CD14-positive monocyte (primary cell): ENCODE measurements at regions not wholly inside any gene's neighbourhood (a gene's known extent, or its start where the extent isn't known, plus 50 kb on each side); places are given as distances from the start of the nearest gene placed in this dataset.

Source experiments
- DNase-seq, 3 donors: peaks; one replicate each; pipeline ENCODE4 v3.0.0-alpha.2; 2011 to 2022
- H2AFZ ChIP-seq: 2 replicates; pipeline ENCODE4 v1.6.0; 2012; ENCODE audit warnings: mild to moderate bottlenecking, low read depth, low read length, inconsistent platforms; ENCODE audit not compliant: insufficient read depth, poor library complexity, severe bottlenecking
- H3K27ac ChIP-seq, 2 donors: 1 replicate in 1 of 2; 2 replicates in 1 of 2; pipeline ENCODE4 v1.5.1; 2012 to 2013; ENCODE audit warnings: low read length in 2 of 2, control low read depth in 1 of 2, inconsistent platforms in 1 of 2, low read depth in 1 of 2, mild to moderate bottlenecking in 1 of 2
- H3K27me3 ChIP-seq, 2 donors: one replicate each; pipeline versions ENCODE4 v1.6.0 to v1.6.1; 2011 to 2013; ENCODE audit warnings: low read length in 2 of 2; ENCODE audit not compliant: control insufficient read depth in 2 of 2, insufficient read depth in 2 of 2
- H3K36me3 ChIP-seq, 2 donors: replicated peaks in 1 of 2; 1 replicate in 1 of 2; 2 replicates in 1 of 2; pipeline versions ENCODE4 v1.5.1 to v1.6.1; 2012 to 2013; ENCODE audit warnings: low read length in 2 of 2, control low read depth in 1 of 2, inconsistent platforms in 1 of 2, mild to moderate bottlenecking in 1 of 2; ENCODE audit not compliant: insufficient read depth in 2 of 2, control insufficient read depth in 1 of 2
- H3K4me1 ChIP-seq, 2 donors: 1 replicate in 1 of 2; 2 replicates in 1 of 2; pipeline versions ENCODE4 v1.5.1 to v1.6.1; 2012 to 2013; ENCODE audit warnings: low read length in 2 of 2, control low read depth in 1 of 2, inconsistent platforms in 1 of 2, mild to moderate bottlenecking in 1 of 2, moderate library complexity in 1 of 2; ENCODE audit not compliant: insufficient read depth in 2 of 2, control insufficient read depth in 1 of 2
- H3K4me2 ChIP-seq: replicated peaks from 2 replicates; pipeline ENCODE3; 2012; ENCODE audit warnings: low read length, moderate library complexity, mild to moderate bottlenecking; ENCODE audit not compliant: poor library complexity, severe bottlenecking; ENCODE audit errors: extremely low read depth
- H3K4me3 ChIP-seq, 3 experiments: fragments of 200-600 bp in 1 of 3; sonication (generic) in 1 of 3; replicated peaks in 1 of 3; 1 replicate in 2 of 3; 2 replicates in 1 of 3; pipeline ENCODE4 v1.5.1; 2011 to 2013; ENCODE audit warnings: low read length in 3 of 3, mild to moderate bottlenecking in 3 of 3, control low read depth in 2 of 3, low read depth in 2 of 3, inconsistent platforms in 1 of 3, moderate library complexity in 1 of 3
- H3K79me2 ChIP-seq: 2 replicates; pipeline ENCODE4 v1.6.0; 2012; ENCODE audit warnings: mild to moderate bottlenecking, control low read depth, inconsistent platforms, low read length, moderate library complexity; ENCODE audit not compliant: insufficient read depth
- H3K9ac ChIP-seq: 2 replicates; pipeline ENCODE4 v1.6.0; 2017; ENCODE audit warnings: low read length, mild to moderate bottlenecking; ENCODE audit not compliant: insufficient read depth, poor library complexity, severe bottlenecking
- H3K9me3 ChIP-seq, 2 donors: replicated peaks in 1 of 2; 1 replicate in 1 of 2; 2 replicates in 1 of 2; pipeline versions ENCODE4 v1.5.1 to v1.6.1; 2012 to 2013; ENCODE audit warnings: low read length in 2 of 2, control low read depth in 1 of 2; ENCODE audit not compliant: control insufficient read depth in 1 of 2, insufficient read depth in 1 of 2
- H4K20me1 ChIP-seq: 2 replicates; pipeline ENCODE4 v1.6.0; 2012; ENCODE audit warnings: mild to moderate bottlenecking, low read length, control low read depth, moderate library complexity; ENCODE audit not compliant: insufficient read depth
- H3K27ac Mint-ChIP-seq, 7 donors: one replicate each; pipeline ENCODE4 v1.8.0; 2020; ENCODE audit warnings: mild to moderate bottlenecking in 7 of 7, mixed read lengths in 7 of 7, moderate library complexity in 6 of 7, inconsistent platforms in 2 of 7
- H3K27me3 Mint-ChIP-seq, 3 donors: one replicate each; pipeline ENCODE4 v1.8.0; 2021 to 2022; ENCODE audit warnings: low read depth in 3 of 3, mild to moderate bottlenecking in 3 of 3, mixed read lengths in 3 of 3, moderate library complexity in 3 of 3, inconsistent platforms in 1 of 3
- H3K36me3 Mint-ChIP-seq, 2 donors: one replicate each; pipeline ENCODE4 v1.8.0; 2020; ENCODE audit warnings: mixed read lengths in 2 of 2, inconsistent platforms in 1 of 2, mild to moderate bottlenecking in 1 of 2
- H3K4me1 Mint-ChIP-seq: one replicate; pipeline ENCODE4 v1.8.0; 2020; ENCODE audit warnings: mild to moderate bottlenecking, mixed read lengths
- H3K4me3 Mint-ChIP-seq, 2 donors: one replicate each; pipeline ENCODE4 v1.8.0; 2020; ENCODE audit warnings: mild to moderate bottlenecking in 2 of 2, mixed read lengths in 2 of 2, moderate library complexity in 1 of 2
- H3K9me3 Mint-ChIP-seq, 7 donors: one replicate each; pipeline ENCODE4 v1.8.0; 2020 to 2022; ENCODE audit warnings: mixed read lengths in 7 of 7, mild to moderate bottlenecking in 6 of 7, moderate library complexity in 6 of 7, inconsistent platforms in 2 of 7
- WGBS: methylation state at CpG from one replicate; pipeline ENCODE4 v1.1.5; 2013; ENCODE audit warnings: missing lambda C conversion rate; ENCODE audit not compliant: insufficient coverage; 5-methylcytosine and 5-hydroxymethylcytosine counted together
- intact Hi-C, 2 donors: fragments of 100-400 bp; cut with micrococcal nuclease; formaldehyde crosslinking; loops; one replicate each; pipeline versions ENCODE4 v1.15.0 to v1.15.1; 2023
- TF ChIP-seq, protein P1 (sequence below): fragments of 200-600 bp; IDR thresholded peaks from one replicate; pipeline ENCODE4 v1.8.0; 2022; ENCODE audit warnings: antibody characterized with exemption, mild to moderate bottlenecking

DNA sequence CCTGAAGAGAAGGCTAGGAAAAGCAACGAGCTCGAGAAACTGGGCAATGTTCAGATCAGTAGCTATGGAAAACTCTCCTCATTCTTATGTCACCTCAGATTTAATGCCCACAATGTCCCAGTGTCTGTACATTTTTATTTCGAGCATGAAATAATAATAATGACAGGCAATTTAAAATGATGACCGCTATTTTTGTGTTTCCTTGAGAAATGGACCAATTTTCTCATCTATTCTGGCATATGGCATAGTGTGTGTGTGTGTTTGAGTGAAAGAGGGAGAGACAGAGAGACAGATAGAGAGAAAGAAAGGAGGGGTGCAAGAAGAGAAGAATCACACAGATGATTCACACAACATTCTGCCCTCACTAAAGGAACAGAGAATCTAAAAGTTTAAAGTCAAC lies 119.1 kb upstream of the C1orf21 start:
- intact Hi-C loops: no loop called here
- no peak overlapping the region for H3K9ac ChIP-seq
- no peak overlapping the region for H3K4me2 ChIP-seq
- H3K9me3 ChIP-seq: no peaks in the 10 kb centered on the region
- TF ChIP-seq, protein P1, sequence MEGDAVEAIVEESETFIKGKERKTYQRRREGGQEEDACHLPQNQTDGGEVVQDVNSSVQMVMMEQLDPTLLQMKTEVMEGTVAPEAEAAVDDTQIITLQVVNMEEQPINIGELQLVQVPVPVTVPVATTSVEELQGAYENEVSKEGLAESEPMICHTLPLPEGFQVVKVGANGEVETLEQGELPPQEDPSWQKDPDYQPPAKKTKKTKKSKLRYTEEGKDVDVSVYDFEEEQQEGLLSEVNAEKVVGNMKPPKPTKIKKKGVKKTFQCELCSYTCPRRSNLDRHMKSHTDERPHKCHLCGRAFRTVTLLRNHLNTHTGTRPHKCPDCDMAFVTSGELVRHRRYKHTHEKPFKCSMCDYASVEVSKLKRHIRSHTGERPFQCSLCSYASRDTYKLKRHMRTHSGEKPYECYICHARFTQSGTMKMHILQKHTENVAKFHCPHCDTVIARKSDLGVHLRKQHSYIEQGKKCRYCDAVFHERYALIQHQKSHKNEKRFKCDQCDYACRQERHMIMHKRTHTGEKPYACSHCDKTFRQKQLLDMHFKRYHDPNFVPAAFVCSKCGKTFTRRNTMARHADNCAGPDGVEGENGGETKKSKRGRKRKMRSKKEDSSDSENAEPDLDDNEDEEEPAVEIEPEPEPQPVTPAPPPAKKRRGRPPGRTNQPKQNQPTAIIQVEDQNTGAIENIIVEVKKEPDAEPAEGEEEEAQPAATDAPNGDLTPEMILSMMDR: no peak
- Mint-ChIP-seq H3K4me3 (no peak overlapping the region), H3K27ac (no peak overlapping the region), H3K27me3 (no peaks in the 10 kb centered on the region), H3K9me3 (no peaks in the 10 kb centered on the region), H3K4me1 (no peaks in the 10 kb centered on the region), H3K36me3 (no peaks in the 10 kb centered on the region)
- H3K4me3 ChIP-seq: no peak overlapping the region
- H4K20me1 ChIP-seq: no peaks in the 10 kb centered on the region
- 100% methylated on average over 1 of the region's 4 CpGs for WGBS
- no peak for DNase-seq
- no peaks in the 10 kb centered on the region for H3K4me1 ChIP-seq
- no peaks in the 10 kb centered on the region for H3K27me3 ChIP-seq
- no peaks in the 10 kb centered on the region for H3K79me2 ChIP-seq
- H2AFZ ChIP-seq: no peak overlapping the region
- no peak overlapping the region for H3K27ac ChIP-seq
- H3K36me3 ChIP-seq: no peaks in the 10 kb centered on the region

- Histone ChIP-seq H3K4me2 (no peak overlapping the region), H3K9ac (no peak overlapping the region), H3K4me3 (no peak overlapping the region), H3K36me3 (no peaks in the 10 kb centered on the region), H3K4me1 (no peaks in the 10 kb centered on the region), H3K9me3 (no peaks in the 10 kb centered on the region), H3K27me3 (no peaks in the 10 kb centered on the region), H3K79me2 (no peaks in the 10 kb centered on the region), H4K20me1 (no peaks in the 10 kb centered on the region), H3K27ac (no peak overlapping the region), H2AFZ (no peak overlapping the region)
- intact Hi-C loops: no loop called here
- no peak for DNase-seq
- Mint-ChIP-seq H3K9me3 (peaks cover 0 to 6% (median 0%) of the 10 kb centered on the region in 7 donors), H3K27ac (no peak overlapping the region), H3K36me3 (no peaks in the 10 kb centered on the region), H3K4me1 (no peaks in the 10 kb centered on the region), H3K4me3 (no peak overlapping the region), H3K27me3 (peaks cover 0 to 2% (median 2%) of the 10 kb centered on the region in 3 donors)
- TF ChIP-seq, protein P1: no peak
- 90% methylated on average over 3 of the region's 3 CpGs for WGBS
These were observed 116.3 kb upstream of the C1orf21 start for GRCh38 chr1:184270556-184270955.
